ENCODE measurements at regions not wholly inside any gene's neighbourhood (a gene's known extent, or its start where the extent isn't known, plus 50 kb on each side); places are given as distances from the start of the nearest gene placed in this dataset.

DNA sequence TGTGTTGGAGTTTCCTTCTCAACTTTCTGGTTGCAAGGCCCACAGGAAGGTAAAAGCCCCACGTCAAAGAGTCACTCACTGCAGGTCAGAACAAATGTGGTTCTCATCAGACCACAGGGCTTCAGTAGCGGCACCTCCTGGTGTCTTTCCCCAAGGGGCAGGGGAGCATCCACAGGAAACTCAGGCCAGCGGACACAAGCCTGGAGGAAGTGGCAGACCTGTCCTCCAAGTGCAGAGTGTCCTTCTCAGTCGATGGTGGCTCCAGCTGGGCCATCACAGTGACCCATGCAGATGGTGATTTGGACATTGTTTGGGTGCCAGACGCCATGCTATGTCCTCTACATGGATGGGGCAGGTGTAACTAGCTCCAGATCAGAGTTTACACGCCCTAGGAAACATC, 84.9 kb downstream of the ACKR3 start:
- no peak for DNase-seq (ENCODE audit: low read depth)

DNA sequence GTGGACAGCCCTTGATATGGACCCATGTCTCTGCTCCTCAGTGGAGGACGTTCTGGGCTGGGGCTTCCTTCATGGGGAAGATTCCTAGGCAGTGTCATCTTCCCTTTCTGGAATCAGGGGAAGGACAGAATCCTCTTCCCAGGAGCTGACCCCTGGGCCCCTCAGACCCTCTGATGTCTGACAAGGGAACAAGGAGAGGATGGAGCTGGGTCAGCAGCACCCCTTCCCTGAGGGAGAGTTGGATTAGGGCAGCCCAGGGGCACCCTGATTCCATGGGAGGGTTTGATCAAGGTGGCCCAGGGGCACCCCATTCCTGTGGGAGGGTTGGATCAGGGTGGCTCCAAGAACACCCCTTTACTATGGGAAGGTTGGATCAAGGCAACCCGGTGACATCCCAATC, 86.5 kb downstream of the ACKR3 start:
- no peak for DNase-seq (ENCODE audit: low read depth)

DNA sequence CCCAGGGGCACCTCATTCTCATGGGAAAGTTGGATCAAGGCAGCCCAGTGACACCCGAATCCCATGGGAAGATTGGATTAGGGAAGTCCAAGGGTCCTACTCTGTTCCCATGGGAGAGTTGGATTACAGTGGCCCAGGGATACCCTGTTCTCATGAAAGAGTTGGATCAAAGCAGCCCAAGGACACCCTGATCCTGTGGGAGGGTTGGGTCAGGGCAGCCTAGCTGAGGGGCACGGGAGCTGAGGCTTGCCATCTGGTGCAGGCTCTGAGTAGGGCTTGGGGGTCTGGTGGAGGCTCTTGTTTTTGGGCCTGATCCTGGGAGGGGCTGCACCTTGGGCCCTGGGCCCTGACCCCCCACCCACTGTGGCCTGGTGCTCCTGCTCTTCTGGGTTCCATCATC, 87.1 kb downstream of the ACKR3 start:
- no peak for DNase-seq (ENCODE audit: low read depth)

DNA sequence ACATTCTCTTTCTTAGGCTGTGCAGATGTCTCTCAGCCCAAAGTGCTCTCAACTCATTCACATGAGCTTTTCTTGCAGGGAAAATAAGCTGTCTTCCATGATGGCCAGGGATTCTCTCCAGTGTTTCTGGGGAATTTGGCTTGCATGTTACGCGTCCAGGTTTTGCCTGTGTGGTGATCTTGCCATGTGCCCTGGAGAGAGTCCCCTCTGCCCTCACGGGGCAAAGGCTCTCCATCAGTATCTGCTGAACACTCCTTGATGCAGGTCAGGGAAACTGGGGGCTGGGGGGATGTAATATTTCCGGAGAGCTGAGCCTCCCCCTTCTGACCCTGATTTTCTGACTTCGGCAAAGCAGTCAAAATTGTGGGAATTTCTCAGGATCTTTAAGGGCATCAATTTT, 87.6 kb downstream of the ACKR3 start:
- DNase-seq (ENCODE audit: low read depth): no peak

DNA sequence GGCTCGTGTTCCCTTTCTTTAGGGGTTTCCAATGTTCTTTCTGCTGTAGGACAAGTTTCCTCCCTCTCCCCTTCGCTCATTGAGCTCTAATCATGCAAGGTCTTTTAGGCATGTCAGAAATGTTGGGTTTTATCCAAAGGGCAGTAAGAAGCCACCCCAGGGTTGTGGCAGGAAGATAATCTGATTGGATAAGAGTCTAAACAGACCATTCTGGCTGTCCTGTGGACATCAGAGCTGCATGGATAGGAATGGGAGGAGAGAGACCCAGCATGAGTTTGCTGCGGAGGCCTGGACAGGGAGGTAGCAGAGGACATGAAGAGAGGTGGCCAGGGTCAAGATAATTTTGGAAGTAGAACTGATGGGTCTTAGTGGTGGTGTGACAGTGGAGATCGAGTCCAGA, 88.2 kb downstream of the ACKR3 start:
- DNase-seq (ENCODE audit: low read depth): no peak

DNA sequence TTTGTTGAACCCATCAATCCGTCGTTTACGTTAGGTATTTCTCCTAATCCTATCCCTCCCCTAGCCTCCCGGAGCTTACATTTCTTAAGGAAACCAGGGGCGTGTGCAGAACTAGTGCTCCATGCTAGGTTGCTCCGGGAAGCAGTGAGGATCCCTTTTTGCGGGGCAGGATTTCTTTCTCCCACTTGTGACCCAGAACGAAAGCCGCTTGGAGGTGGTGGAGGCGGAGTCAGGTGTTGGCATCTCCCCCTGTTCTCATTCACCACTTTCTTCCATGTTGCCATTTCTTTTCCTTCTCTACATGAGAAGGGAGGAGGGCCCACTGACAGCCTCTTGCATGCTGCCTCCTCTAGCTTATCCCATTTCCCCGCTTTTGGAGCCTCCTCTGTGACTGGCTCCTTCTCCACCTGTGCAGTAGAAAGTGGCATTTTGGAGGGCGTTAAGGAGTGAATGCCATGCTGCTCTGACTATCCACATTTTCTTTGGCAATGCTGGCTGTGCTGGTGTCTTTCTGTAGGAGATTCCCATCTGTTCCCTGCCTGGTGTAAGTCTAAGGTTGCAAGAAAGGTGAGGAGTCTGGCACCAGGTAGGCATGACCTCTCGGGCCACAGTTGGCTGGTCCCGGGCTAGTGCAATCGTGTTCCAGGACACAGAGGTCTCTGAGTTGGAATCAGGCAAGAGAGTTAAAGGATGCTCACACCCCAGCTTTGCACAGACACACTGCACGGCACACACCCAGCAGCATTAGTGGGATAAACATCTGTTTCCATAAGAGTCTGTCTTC, 89.5 kb downstream of the ACKR3 start:
- DNase-seq (ENCODE audit: low read depth): no peak

DNA sequence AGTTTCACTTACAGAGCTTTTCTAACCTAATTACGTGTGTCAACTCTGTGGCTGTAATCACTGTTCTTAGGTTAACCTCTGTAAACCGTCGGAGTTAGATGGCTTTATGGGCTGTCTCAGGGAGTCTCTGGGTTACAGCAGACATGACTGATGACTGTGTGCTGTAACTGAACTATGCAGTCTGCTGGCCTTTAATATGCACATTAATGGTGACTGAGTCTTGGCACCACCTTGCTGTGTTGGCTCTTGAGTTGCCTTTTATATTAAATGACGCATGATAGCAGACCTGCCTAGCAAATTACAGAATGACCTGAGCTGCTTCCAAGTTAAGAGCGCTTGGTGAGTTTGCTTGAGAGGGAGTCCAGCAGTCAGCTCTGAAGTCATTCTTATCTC, 90.1 kb downstream of the ACKR3 start:
- no peak for DNase-seq (ENCODE audit: low read depth)

DNA sequence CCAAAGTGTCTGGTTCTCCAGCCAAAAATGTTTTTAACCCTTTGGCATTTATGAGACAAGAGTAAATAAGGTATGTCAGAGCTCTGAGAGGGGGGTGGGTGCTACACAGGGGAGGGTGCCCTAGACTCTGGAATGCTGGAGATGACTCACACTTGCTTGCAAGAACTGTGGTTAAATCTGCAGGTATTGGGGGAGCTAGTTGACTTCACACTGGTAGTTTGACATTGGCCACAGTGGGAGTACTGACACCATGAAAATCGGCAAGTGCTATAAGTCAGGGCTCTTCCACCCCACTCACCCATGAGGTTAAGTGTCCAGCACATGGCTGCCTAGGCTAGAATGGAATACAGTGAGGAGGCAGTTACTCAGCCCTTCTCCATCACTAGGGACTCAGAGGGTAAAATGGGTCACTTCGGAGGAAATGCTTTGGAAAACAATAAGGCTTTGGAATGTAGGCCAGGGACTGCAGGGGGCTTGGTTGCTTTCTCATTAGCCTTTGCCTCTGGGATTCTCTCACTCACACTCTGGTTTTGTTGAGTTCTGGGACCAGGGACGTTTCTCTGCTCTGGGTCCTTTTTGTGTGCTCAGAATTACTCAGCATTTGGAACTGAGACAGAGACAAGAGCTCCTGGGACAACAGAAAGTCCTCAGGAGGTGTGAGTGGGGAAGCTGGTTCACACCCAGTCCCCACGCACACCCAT, 91.6 kb downstream of the ACKR3 start:
- DNase-seq (ENCODE audit: low read depth): no peak

DNA sequence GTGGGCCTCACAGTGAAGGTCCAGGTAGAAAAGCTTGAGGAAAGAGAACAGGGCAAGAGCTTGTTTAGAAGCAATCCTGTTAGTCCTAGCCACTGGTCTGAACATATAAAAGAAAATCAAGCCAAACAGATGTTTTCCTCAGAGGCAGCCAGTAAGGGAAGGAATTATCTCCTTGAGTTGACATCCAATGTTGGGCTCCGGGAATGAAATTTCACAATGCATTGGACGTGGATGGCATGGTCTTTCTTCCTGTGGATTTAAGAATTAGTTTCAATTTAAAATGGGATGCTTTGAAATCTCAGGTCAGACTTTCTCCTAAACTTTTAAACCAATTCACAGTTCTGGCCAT, 92.1 kb downstream of the ACKR3 start:
- no peak for DNase-seq (ENCODE audit: low read depth)

DNA sequence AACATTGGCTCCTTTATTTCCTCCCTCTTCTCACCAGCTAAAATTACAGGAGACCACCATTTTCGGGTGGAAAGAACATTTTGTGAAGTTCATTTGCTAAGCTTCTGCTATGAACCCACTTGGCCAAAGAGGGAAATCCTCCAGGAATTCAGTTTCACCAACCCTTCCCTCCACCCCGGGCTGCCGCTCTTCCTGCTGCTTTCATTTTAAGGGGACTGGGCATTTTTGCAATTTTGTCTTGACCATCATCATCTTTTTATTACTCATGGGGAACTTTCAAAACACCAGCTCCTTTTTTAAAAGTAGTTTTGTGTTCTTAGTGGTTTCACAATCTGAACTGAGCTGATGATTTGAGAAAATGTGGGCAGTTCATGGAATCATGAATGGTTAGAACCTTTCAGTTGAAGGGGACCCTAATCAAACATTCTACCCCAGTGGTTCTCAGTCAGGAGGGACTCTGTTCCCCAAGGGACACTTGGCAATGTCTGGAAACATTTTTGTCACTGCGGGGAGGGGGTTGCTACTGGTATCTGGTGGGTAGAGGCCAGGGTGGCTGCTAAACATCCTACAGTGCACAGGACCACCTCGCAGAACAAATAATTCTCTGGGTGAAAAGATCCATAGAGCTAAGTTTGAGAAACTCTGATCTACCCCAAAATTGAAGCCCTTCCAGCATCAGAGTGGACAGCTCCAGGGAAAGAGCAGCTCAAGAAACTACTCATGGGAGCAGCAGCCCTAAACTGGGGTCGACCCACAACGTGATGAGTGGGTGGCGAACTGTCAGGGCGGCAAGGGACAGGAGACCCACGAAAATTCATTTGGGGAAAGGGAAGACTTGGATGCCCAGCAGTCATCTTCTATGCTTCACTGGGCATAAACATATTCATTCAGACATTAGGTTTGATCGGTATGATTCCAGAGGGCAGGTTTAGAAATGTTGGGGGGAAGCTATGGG, 92.9 kb downstream of the ACKR3 start:
- no peak for DNase-seq (ENCODE audit: low read depth)

DNA sequence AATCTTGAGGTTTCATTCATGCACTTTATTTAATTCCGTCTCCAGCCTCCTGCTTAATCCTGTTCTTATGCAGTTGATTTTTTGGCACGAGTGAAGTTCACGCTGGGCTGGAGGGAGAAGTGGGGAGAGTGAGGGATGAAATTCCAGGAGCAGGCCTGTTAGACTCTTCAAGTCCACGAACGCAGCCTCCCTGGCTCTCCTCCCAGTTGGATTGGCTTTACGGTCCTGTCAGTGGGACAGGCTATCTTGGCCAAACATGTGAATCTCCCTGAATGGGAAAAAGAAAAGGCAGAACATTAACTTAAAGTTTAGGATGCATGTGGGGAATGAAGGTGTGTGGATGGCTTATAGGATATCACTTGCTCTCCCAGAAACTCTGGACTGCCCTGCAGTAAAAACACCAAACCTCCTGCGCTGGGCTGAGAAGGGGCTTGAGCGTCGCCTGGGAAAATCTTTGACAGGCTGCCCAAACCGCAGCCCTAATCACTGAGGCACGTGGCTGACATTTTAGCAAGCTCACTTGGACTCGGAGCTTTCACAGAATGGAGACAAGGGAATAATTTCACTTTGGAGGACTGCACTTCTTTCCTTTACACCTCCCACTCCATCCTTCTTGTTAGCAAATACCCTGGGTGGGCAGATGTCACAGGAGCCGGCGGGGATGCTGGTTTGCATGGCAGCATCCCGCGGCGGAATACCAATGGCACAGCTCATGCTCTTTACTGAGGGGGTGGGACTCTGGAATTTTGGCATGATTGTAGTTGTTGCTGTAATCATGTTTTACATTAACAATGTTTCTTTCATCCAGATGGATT, 93.9 kb downstream of the ACKR3 start:
- no peak for DNase-seq (ENCODE audit: low read depth)

DNA sequence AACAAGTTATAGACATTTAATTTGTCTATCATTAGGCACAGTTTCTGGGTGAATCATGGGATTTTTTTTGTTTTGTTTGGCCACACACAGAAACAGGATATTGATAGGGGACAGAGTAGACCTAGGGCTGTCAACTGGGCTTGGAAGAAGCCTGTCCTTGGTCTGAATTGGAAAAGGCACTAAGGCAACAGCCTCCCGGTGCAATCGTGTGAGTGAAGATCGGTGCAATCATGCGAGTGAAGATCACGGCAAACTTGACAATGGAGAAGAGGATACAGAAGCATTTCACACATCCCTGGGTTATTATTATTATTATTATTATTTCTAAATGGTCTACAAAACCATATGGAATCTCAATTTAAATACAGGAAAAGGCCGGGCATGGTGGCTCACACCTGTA, 94.5 kb downstream of the ACKR3 start:
- no peak for DNase-seq (ENCODE audit: low read depth)

DNA sequence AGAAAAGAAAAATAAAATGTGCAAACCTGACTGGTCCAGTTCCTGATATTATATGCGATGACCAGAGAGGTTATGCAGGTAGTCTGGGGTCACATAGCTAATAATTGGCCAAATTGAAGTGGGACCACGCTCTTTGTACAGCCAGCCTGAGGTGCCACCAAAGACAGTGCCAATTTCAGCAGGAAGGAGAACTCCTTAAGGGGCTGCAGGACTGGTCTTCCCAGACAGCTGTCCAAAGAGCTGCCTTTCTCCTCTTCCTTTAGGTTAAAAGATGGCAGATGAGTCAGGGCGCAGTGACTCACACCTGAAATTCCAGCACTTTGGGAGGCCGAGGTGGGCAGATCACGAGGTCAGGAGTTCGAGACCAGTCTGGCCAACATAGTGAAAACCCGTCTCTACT, 95.5 kb downstream of the ACKR3 start:
- DNase-seq (ENCODE audit: low read depth): no peak

DNA sequence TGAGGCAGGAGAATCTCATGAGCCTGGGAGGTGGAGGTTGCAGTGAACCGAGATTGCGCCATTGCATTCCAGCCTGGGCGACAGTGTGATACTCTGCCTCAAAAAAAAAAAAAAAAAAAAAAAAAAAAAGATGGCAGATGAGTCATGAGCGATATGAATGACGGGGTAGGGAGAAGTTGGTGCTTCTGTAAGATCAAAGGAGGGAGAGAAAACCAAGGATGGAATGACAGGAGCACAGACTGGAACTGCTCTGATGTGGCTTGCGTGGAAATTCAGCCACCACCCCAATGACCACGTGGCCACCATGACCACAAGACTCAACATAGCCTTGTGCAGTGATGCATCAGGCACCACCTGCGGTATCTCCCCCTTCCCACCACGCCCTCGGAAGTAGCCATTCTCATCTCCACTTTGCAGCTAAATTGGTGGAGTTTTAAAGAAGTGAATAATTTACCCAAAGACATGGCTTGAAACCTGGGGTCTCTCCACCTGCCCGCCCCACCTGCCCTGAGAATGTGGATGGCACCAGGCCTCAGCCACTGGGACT, 96.0 kb downstream of the ACKR3 start:
- DNase-seq (ENCODE audit: low read depth): no peak

DNA sequence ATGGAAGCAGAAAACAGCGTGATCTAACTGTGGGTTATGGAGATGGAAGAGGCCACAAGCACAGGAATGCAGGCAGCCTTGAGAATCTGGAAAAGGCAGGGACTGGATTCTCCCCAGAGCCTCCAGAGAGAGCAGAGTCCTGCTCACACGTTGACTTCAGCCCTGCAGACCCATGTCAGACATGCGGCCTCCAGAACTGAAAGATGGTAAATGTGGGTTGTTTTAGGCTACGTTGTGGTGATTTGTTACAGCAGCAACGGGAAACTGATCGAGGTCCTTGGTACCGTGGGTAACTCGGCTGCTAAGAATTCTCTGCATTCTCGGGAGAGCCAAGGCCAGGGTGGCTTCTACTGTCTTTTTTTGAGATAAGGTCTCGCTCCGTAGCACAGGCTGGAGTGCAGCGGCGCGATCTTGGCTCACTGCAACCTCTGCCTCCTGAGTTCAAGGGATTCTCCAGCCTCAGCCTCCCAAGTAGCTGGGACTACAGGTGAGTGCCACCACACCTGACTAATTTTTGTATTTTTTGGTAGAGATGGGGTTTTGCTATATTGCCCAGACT, 97.1 kb downstream of the ACKR3 start:
- DNase-seq (ENCODE audit: low read depth): no peak

DNA sequence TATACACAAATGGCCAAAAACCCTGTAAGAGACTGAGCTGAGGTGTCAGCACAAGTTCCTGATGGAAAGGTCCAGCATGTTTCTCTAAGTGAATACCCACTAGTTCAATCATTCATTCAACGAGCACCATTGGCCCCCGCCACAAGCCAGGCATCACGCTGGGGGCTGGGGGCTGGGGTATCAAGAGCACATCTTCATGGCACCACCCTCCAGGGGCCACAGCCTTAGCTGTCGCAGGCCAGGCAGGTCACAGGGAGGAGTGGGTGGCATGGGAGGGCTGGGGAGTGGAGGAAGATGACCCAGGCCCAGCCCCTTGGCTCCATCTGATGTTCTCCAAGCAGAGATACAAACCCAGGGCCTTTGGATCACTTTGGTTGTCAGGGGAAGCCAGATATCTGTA, 97.9 kb downstream of the ACKR3 start:
- no peak for DNase-seq (ENCODE audit: low read depth)

DNA sequence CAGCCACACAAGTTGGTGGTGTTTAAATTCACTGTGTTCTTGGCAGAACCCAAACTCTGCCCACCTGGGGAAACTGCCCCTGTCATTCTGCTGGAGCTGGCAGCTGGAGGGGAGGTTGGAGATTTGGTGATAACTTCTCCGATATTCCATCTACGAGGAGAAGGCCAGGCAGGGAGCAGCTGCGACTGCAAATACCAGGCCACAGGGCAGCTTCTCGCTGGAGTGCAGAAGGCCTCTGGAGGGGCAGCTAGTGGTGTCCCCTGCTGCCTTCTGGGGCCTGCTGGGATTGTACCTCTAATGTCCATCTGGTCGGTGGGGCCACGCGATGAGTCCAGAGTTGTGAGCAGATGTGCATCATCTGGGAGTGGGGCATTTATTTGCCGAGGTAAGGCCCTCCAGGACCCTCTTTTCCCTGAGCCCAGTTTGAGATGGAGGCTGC, 98.9 kb downstream of the ACKR3 start:
- no peak for DNase-seq (ENCODE audit: low read depth)

DNA sequence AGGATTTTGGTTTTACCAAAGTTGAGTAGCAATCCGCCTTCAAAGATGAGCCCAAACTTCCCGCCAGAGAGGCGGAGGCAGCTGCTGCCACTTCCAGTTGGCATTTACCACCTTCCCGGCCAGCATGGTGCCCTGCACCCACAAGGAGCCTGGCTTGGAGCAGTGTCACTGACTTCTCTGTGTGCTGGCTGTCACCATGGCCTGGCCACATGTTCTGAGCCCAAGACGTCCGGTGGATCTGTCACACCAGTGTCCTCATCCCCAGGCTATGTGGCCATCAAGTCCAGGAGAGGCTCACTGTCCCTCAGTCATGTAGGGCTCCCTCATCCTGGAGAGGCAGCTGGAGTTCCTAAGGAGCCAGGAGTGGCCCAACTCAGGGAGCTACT, 100.6 kb downstream of the ACKR3 start:
- DNase-seq (ENCODE audit: low read depth): no peak

DNA sequence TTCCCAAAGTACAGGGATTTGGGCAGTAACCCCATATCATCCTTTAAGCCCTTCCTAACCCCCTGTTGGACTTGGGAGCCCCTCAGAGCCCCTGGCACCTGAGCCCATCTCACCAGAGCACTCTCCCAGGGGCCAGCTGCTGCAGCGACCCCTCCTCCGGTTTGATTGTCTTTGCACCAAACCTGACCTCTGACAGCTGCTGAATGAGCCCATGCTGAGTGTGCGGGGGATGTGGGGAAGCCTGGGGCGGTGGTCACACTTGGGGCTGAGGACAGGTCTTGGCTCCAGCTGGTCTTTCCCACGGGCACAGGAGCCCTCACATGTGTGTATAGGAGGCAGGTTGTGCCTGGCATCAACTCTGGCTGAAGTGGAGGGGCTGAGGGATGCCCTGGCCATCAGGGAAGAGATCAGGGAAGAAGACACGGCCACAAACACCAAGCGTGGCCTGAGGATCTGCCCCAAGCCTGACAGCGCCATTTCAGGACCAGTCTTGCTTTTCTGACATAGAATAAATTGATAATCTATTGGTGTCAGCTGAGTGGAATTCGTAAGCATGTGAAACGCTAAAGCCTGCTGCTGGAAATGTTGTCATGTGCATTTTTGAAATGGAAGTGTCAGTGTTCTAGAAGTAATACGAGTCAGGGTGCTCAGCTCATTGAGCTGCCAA, 102.4 kb downstream of the ACKR3 start:
- DNase-seq (ENCODE audit: low read depth): no peak

DNA sequence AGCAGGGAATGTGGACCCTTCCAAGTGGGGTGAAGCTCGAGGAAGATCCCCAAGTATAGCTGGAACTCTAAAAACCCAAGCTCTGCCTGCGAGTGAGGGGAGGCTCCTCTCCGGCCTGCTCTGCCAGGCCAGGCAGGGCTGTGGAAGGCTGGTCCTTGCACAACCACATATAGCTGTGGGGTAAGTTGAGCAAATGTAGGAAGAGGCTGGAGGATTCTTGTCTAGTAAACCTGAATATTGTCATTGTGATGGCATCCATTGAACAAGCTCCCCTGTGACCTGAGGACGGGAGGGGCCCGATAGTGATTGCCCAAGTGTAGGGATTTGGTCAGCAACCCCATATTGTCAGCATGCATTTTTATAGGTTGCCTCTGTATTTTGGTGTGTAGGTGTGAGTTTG, 103.0 kb downstream of the ACKR3 start:
- no peak for DNase-seq (ENCODE audit: low read depth)
